Muscle layer of duodenum (tissue), 2 donors: ENCODE measurements at regions not wholly inside any gene's neighbourhood (a gene's known extent, or its start where the extent isn't known, plus 50 kb on each side); places are given as distances from the start of the nearest gene placed in this dataset.

ENCODE experiments used
- H3K27ac ChIP-seq: one replicate; pipeline ENCODE4 v1.7.0; 2013; ENCODE audit warnings: mild to moderate bottlenecking, low read length
- H3K27me3 ChIP-seq: one replicate; pipeline ENCODE4 v1.7.0; 2013; ENCODE audit warnings: low read depth, mild to moderate bottlenecking, control low read depth, low read length
- H3K36me3 ChIP-seq, 2 donors: one replicate each; pipeline ENCODE4 v1.7.0; 2013; ENCODE audit warnings: low read length in 2 of 2, control low read depth in 1 of 2, mild to moderate bottlenecking in 1 of 2; ENCODE audit not compliant: insufficient read depth in 2 of 2, control insufficient read depth in 1 of 2
- H3K4me1 ChIP-seq, 2 donors: one replicate each; pipeline ENCODE4 v1.7.0; 2013; ENCODE audit warnings: low read length in 2 of 2, mild to moderate bottlenecking in 2 of 2, control low read depth in 1 of 2, moderate library complexity in 1 of 2; ENCODE audit not compliant: insufficient read depth in 2 of 2, control insufficient read depth in 1 of 2
- H3K4me3 ChIP-seq, 2 donors: one replicate each; pipeline ENCODE4 v1.7.0; 2013; ENCODE audit warnings: low read length in 2 of 2, low read depth in 1 of 2, mild to moderate bottlenecking in 1 of 2
- H3K9me3 ChIP-seq, 2 donors: one replicate each; pipeline ENCODE4 v1.7.0; 2013; ENCODE audit warnings: low read length in 2 of 2, control low read depth in 1 of 2, mild to moderate bottlenecking in 1 of 2; ENCODE audit not compliant: control insufficient read depth in 1 of 2
- donor health status: healthy.

DNA sequence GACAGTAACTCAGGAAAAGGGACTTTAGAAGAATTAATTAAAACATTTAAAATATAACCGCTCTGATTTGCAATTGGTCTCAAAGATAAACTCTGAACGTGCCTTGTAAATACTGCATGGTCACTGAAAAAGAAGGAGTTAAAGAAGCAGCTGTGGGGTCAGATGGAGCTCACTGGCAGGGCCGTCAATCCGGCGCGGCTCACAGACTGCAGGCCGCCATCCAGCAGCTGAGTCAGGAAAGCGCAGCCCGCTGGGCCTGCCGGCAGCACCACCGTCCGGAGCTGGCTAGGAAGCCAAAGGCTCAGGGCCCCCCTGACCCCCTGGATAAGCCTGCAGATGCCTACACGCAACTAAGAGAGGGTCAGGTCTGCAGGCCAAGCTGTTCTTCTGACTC lies 54.2 kb upstream of the FRMD1 start:
- Histone ChIP-seq H3K4me3 (peak overlapping the region; percentile 30 to 33), H3K27me3 (peaks cover 9% of the 10 kb centered on the region), H3K27ac (no peak overlapping the region), H3K9me3 (no peaks in the 10 kb centered on the region), H3K4me1 (peaks cover 0 to 6% of the 10 kb centered on the region in 2 donors), H3K36me3 (no peaks in the 10 kb centered on the region)

GRCh38 chr6:168132531-168133167 lies 53.6 kb upstream of the FRMD1 start:
- Histone ChIP-seq H3K4me1 (peaks cover 0 to 6% of the 10 kb centered on the region in 2 donors), H3K9me3 (no peaks in the 10 kb centered on the region), H3K27ac (no peak overlapping the region), H3K4me3 (peak overlapping the region; percentile 30 to 33), H3K36me3 (no peaks in the 10 kb centered on the region), H3K27me3 (peaks cover 9% of the 10 kb centered on the region)

DNA sequence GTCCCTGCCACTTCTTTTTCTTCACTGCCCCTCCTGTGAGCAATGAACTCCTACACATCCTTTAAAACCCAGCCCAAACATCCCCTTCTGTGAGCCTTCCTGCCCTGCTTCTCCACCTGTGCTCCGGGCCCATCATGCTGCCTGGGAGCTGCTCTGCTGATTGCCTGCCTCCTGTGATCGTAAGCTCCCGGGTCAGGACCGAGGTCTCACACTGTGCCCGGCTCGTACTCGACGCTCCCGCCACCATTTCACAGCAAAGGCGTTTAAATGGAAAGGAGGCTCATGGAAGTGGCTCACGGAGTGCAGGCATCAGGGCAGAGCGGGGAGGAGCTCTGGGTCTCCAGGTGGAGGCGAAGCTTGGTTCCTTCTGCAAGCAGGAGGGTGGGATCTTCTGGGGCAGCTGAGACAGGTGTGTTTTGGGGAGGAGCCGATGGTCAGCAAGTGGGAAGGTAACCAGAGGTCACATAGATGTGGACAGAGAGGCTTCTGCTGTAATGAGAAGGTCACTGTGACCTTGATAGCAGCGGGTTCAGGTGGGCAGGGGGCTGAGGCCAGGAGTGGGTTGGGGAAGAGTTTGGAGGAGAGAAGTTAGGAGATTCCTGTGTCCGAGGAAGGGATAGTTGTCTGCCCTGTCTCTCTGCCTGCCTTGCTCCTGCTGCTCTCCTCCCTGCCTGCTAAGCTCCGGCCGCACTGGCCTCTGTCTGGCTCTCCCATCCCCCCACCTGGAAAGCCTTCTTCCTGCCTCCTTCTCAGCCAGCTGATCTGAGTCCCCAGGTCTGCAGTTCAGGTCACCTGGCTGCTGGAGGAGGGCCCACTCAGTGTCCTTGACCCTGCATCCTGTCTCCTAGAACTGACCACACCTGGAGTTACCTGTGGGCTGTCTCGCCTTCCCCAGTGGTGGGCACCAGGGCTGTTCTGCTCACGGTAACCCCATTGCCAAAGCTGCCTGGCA lies 52.7 kb upstream of the FRMD1 start:
- Histone ChIP-seq H3K36me3 (no peaks in the 10 kb centered on the region), H3K4me1 (peaks cover 0 to 6% of the 10 kb centered on the region in 2 donors), H3K27ac (no peak overlapping the region), H3K9me3 (no peaks in the 10 kb centered on the region), H3K27me3 (peaks cover 9% of the 10 kb centered on the region), H3K4me3 (no peak overlapping the region)

- H3K27ac ChIP-seq = no peak overlapping the region
- H3K36me3 ChIP-seq = no peaks in the 10 kb centered on the region
Measured at GRCh38 chr6:168130697-168131371, 51.8 kb upstream of the FRMD1 start.

DNA sequence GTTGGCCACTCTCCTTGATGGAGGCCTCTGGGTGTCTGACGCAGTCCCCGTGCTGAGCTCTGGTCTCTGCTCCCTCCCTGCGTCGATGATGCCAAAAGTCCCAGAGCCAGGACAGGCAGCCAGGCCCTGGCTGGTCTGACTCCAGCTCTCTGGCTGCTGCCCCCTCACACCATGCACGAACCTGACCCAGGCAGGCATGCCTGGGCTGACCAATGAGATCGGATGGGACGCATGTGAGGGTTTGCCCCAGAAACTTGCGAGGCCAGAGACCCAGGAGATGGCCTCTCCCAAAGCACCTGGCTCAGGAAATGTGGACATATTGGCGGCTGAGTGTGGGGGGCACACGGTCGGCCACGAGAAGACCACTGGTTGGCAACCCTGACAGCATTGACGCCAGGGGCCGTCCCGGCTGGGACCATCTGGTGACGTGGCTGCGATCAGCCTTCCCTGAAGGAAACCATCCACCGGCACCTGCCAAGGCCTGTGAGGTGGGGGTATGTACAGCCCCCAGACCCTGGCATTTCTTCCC lies 51.2 kb upstream of the FRMD1 start:
- no peak overlapping the region for H3K4me3 ChIP-seq
- H3K4me1 ChIP-seq = peaks cover 0 to 6% of the 10 kb centered on the region in 2 donors
- H3K9me3 ChIP-seq = no peaks in the 10 kb centered on the region
- peaks cover 9% of the 10 kb centered on the region for H3K27me3 ChIP-seq
- H3K36me3 ChIP-seq = no peaks in the 10 kb centered on the region
- no peak overlapping the region for H3K27ac ChIP-seq

More at GRCh38 chr6:168130697-168131371, 51.8 kb upstream of the FRMD1 start:
- H3K9me3 ChIP-seq = no peaks in the 10 kb centered on the region
- H3K27me3 ChIP-seq = peaks cover 9% of the 10 kb centered on the region
- peaks cover 0 to 6% of the 10 kb centered on the region in 2 donors for H3K4me1 ChIP-seq
- no peak overlapping the region for H3K4me3 ChIP-seq

DNA sequence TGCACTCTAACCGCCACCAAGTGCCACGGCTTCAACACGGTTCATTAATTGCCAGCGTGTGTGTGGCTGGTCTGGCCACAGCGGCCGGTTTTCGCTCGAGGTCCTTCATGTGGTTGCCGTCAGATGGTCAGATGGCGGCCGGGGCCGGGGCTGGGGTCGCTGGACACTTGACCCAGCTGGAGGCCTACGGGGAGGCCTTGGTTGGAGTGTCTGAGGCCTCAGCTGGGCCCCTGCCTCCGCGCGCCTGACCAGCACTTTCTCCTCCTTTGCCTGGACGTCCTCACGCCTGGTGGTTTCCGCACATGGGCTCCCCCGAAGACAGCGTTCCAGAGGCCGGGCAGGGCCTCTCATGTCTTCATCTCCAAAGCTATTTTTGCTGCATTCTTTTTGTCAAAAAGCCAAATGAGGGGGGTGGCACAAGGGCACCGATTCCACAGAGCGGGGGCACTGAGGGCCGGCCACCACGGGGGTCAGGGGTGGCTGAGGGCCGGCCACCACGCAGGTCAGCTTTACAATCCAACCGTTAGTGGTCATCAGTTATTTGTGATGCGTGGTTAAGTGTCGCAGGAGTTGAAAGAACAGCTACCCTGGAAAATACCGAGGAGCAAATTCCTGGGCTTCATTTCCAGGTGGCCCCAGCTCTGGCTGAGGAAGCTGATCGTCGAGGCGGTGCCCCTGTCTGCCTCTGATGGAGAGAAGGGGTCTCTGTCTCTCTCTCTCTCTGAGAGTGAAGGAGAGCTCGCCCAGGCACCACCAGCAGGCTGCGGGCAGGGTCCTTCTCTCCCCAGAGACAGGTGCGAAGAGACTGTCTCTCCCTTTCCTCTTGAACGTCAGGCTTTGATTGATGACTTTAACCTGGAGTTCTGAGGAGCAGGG lies 50.5 kb upstream of the FRMD1 start:
- no peaks in the 10 kb centered on the region for H3K36me3 ChIP-seq
- no peak overlapping the region for H3K27ac ChIP-seq
- H3K4me3 ChIP-seq = no peak overlapping the region
- peaks cover 0 to 6% of the 10 kb centered on the region in 2 donors for H3K4me1 ChIP-seq
- peaks cover 9% of the 10 kb centered on the region for H3K27me3 ChIP-seq
- H3K9me3 ChIP-seq = no peaks in the 10 kb centered on the region

DNA sequence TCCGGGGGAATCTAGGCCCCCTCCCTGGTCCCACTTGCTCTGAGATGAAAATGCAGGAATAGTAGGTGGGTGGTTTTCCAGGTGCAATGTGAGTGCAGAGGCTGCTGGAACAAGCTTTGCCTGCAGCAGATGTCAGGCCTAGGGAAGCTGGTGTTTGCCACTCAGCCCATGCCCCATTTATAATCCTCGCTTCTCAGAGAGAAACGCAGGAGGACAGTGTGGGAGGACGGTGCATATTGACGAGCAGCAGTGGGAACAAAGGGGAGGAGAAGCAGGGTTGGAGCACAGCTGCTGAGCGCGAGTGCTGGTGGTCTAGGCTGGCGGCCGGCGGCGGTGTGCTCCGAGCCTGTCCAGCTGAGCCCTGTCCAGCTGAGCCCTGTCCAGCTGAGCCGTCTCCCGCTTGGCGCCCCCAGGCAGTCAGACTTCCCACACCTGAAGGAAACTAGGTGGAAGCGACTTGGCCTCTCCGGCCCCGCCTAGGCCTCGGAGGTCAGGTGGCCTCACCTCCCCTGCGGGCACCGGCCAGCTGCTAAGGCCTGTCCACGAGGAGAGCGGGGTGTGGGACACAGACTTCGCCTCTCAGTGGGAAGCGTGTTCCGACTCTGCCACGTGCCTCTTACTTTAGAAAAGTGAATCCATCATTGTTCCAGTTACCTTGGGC lies 49.7 kb upstream of the FRMD1 start:
- H3K27ac ChIP-seq = no peak overlapping the region

More for the DNA sequence above, 49.7 kb upstream of the FRMD1 start:
- peaks cover 0 to 6% of the 10 kb centered on the region in 2 donors for H3K4me1 ChIP-seq
- H3K36me3 ChIP-seq = no peaks in the 10 kb centered on the region
- peaks cover 9% of the 10 kb centered on the region for H3K27me3 ChIP-seq
- H3K9me3 ChIP-seq = no peaks in the 10 kb centered on the region
- H3K4me3 ChIP-seq = no peak overlapping the region
